ENCODE measurements at regions not wholly inside any gene's neighbourhood (a gene's known extent, or its start where the extent isn't known, plus 50 kb on each side); places are given as distances from the start of the nearest gene placed in this dataset.

GRCh38 chr13:22049384-22049783, 378.5 kb downstream of the FGF9 start:
- H2AFZ ChIP-seq (ENCODE audit: low read length): no peak overlapping the region
- H3K36me3 ChIP-seq (ENCODE audit: control insufficient read depth in 2 of 4, insufficient read depth in 4 of 4, low read length in 3 of 4): no peaks in the 10 kb centered on the region
- CTCF ChIA-PET (ENCODE audit: partially characterized antibody): interaction anchor here (0.6 to 1.0 kb wide), 2 partner anchors 16 to 177 kb away, joined by 3 read pairs; no protein-coding TSS in a partner anchor
- no peak overlapping the region for H3K9ac ChIP-seq (replicated peaks in 1 of 4; ENCODE audit: extremely low read depth in 1 of 4, low read depth in 3 of 4, low read length in 3 of 4)
- peaks cover 0 to 3% of the 10 kb centered on the region in 2 experiments for H4K20me1 ChIP-seq (replicated peaks in 1 of 2; ENCODE audit: control insufficient read depth in 1 of 2, insufficient read depth in 2 of 2, low read length in 2 of 2)
- no peaks in the 10 kb centered on the region for H3K27me3 ChIP-seq (replicated peaks in 1 of 4; ENCODE audit: control insufficient read depth in 3 of 4, extremely low read depth in 1 of 4, insufficient read depth in 3 of 4, low read length in 3 of 4)
- no peaks in the 10 kb centered on the region for H3K23me2 ChIP-seq (ENCODE audit: low read depth, low read length)
- H3K79me1 ChIP-seq (ENCODE audit: low read depth, low read length): no peaks in the 10 kb centered on the region
- H3K79me2 ChIP-seq (ENCODE audit: control insufficient read depth in 1 of 2, insufficient read depth in 2 of 2, low read length in 2 of 2): peaks cover 0 to 5% of the 10 kb centered on the region in 2 experiments; a peak in 1 of 4 replicates
- H2AK5ac ChIP-seq (ENCODE audit: low read depth, low read length): no peak overlapping the region
- H3K27ac ChIP-seq (ENCODE audit: low read depth, low read length): no peak overlapping the region
- H3K23ac ChIP-seq (ENCODE audit: insufficient read length): no peak overlapping the region
- H2BK20ac ChIP-seq (ENCODE audit: low read length): no peak overlapping the region
- no peak overlapping the region for H2BK5ac ChIP-seq (ENCODE audit: low read depth, low read length)
- FAIRE-seq: no peak
- H3K4me2 ChIP-seq (ENCODE audit: insufficient read depth in 1 of 2, low read depth in 2 of 2, low read length in 2 of 2): no peak overlapping the region
- H3K9me3 ChIP-seq (ENCODE audit: insufficient read depth in 2 of 2, low read depth in 1 of 2, low read length in 1 of 2): no peaks in the 10 kb centered on the region
- no peak overlapping the region for H3K4ac ChIP-seq (replicated peaks; ENCODE audit: insufficient read length, low read depth, low read length)
- H3K18ac ChIP-seq (ENCODE audit: extremely low read depth, low read length): no peak overlapping the region
- H3K14ac ChIP-seq (ENCODE audit: insufficient read length): no peak overlapping the region
- no peak overlapping the region for H3K4me3 ChIP-seq (ENCODE audit: extremely low read depth in 1 of 4, insufficient read depth in 2 of 4, low read depth in 3 of 4, low read length in 4 of 4)
- H4K91ac ChIP-seq (replicated peaks; ENCODE audit: insufficient read length, low read length): no peak overlapping the region
- no peak overlapping the region for H2BK15ac ChIP-seq (ENCODE audit: low read length)
- no peak overlapping the region for H3K56ac ChIP-seq (replicated peaks; ENCODE audit: insufficient read length, low read depth, low read length)
- POLR2A ChIA-PET (ENCODE audit: partially characterized antibody): interaction anchor here (0.6 to 3.0 kb wide), 2 partner anchors 8 to 52 kb away, joined by 5 to 13 read pairs; no protein-coding TSS in a partner anchor
- H2BK12ac ChIP-seq (ENCODE audit: low read depth, low read length): no peak overlapping the region
- no peak overlapping the region for H2BK120ac ChIP-seq (replicated peaks; ENCODE audit: low read depth, low read length)
- no peak for DNase-seq (ENCODE audit: low read depth in 1 of 2, low spot score in 2 of 2)
- 84% methylated on average over 2 of the region's 2 CpGs; no CpG with 5 or more reads in 1 of the 2 experiments for WGBS, 2 experiments (ENCODE audit: extremely low coverage in 1 of 2, insufficient coverage in 1 of 2, insufficient read length in 1 of 2, insufficient replicate concordance in 2 of 2, low coverage in 1 of 2, low lambda C conversion rate in 2 of 2, missing lambda C conversion rate in 1 of 2)
- H4K5ac ChIP-seq (ENCODE audit: insufficient read length, low read depth, low read length): no peak overlapping the region
- no peaks in the 10 kb centered on the region for H3K4me1 ChIP-seq (replicated peaks in 1 of 4; ENCODE audit: control insufficient read depth in 3 of 4, insufficient read depth in 4 of 4, low read length in 3 of 4)
- H4K8ac ChIP-seq (ENCODE audit: extremely low read depth, insufficient read depth, low read length): no peak overlapping the region
- TF ChIP-seq ATF2 (IDR thresholded peaks at IDR 0.05; ENCODE audit: low read length) (no peak), EGR1 (IDR thresholded peaks at IDR 0.05; ENCODE audit: borderline replicate concordance, low read depth, low read length) (no peak), SIRT6 (IDR thresholded peaks at IDR 0.05; ENCODE audit: low read length) (no peak), POLR2AphosphoS5 (IDR thresholded peaks at IDR 0.05; ENCODE audit: low read depth, low read length) (no peak), ASH2L (IDR thresholded peaks at IDR 0.05; ENCODE audit: low read length) (no peak), BRCA1 (IDR thresholded peaks at IDR 0.05; ENCODE audit: low read depth, low read length) (no peak), CREB1 (IDR thresholded peaks at IDR 0.05) (no peak), TBP (IDR thresholded peaks at IDR 0.05; ENCODE audit: low read depth, low read length) (no peak), EZH2 (IDR thresholded peaks at IDR 0.05; ENCODE audit: low read depth, low read length, severe bottlenecking) (no peak), SUZ12 (IDR thresholded peaks at IDR 0.05; ENCODE audit: low read length) (no peak), GABPA (IDR thresholded peaks at IDR 0.05; ENCODE audit: borderline replicate concordance, insufficient read depth, low read length) (no peak), RNF2 (IDR thresholded peaks at IDR 0.05; ENCODE audit: borderline replicate concordance, low read depth, low read length, missing control alignments, poor library complexity, severe bottlenecking) (no peak)
